K562 (cell line): ENCODE measurements at regions not wholly inside any gene's neighbourhood (a gene's known extent, or its start where the extent isn't known, plus 50 kb on each side); places are given as distances from the start of the nearest gene placed in this dataset.
A peak's percentile ranks its signal among the peaks of the same experiment; 100 is the strongest.

Experiments used
- BCOR ChIP-seq: fragments of 450-650 bp; IDR thresholded peaks from 2 replicates; pipeline ENCODE4 v1.6.1; 2016
- DNMT1 ChIP-seq: fragments of 450-650 bp; IDR thresholded peaks from 2 replicates; pipeline ENCODE4 v1.6.1; 2016; ENCODE audit warnings: antibody characterized with exemption, mild to moderate bottlenecking
- FOXA3 ChIP-seq, 2 experiments: fragments of 450-650 bp in 1 of 2; sonication (generic) in 1 of 2; formaldehyde crosslinking; IDR thresholded peaks in 1 of 2; conservative IDR thresholded peaks in 1 of 2; 2 replicates each; pipeline versions ENCODE4 v1.4.0 to v1.8.0; 2020 to 2022; ENCODE audit warnings: mild to moderate bottlenecking in 2 of 2, missing genetic modification reagents in 1 of 2
- FUS ChIP-seq: fragments of 200-400 bp; formaldehyde crosslinking; optimal IDR thresholded peaks from 2 replicates; pipeline ENCODE3; 2017; ENCODE audit warnings: low read depth, low read length
- GATAD2A ChIP-seq: fragments of 450-650 bp; IDR thresholded peaks from 2 replicates; pipeline ENCODE4 v1.6.1; 2017
- GTF2E2 ChIP-seq: fragments of 200-800 bp; sonication (Bioruptor generic); IDR thresholded peaks from 2 replicates; pipeline ENCODE4 v1.6.1; 2016; ENCODE audit warnings: missing genetic modification characterization, missing compliant biosample characterization
- JUNB ChIP-seq: fragments of 450-650 bp; formaldehyde crosslinking; conservative IDR thresholded peaks from 2 replicates; pipeline ENCODE4 v1.4.0; 2020; ENCODE audit warnings: mild to moderate bottlenecking
- RBBP5 ChIP-seq: fragments of 200-600 bp; sonication (generic); IDR thresholded peaks from 2 replicates; pipeline ENCODE4 v1.6.1; 2012; ENCODE audit warnings: borderline replicate concordance, mild to moderate bottlenecking, low read length, control low read depth, inconsistent platforms; ENCODE audit not compliant: insufficient read depth, poor library complexity, severe bottlenecking
- SLC30A9 ChIP-seq: fragments of 250-450 bp; sonication (Bioruptor Pico); IDR thresholded peaks from 2 replicates; pipeline ENCODE4 v1.8.0; 2022; ENCODE audit warnings: mild to moderate bottlenecking, moderate library complexity
- STAT6 ChIP-seq: sonication (generic); formaldehyde crosslinking; IDR thresholded peaks from 2 replicates; pipeline ENCODE4 v1.8.1; 2023; ENCODE audit warnings: mild to moderate bottlenecking, missing genetic modification reagents
- TCF7L2 ChIP-seq: fragments of 150-350 bp; IDR thresholded peaks from 2 replicates; pipeline ENCODE4 v1.6.1; 2016; ENCODE audit warnings: low read depth, mild to moderate bottlenecking, low read length, moderate library complexity
- TSC22D4 ChIP-seq: fragments of 450-650 bp; IDR thresholded peaks from 2 replicates; pipeline ENCODE4 v1.6.1; 2016; ENCODE audit warnings: missing genetic modification characterization, missing biosample characterization, control low read depth
- ZBTB34 ChIP-seq: fragments of 250-450 bp; sonication (Bioruptor Pico); IDR thresholded peaks from 2 replicates; pipeline ENCODE4 v1.8.0; 2021; ENCODE audit warnings: mild to moderate bottlenecking, moderate library complexity
- ZBTB8A ChIP-seq: fragments of 450-650 bp; IDR thresholded peaks from 2 replicates; pipeline ENCODE4 v1.6.1; 2018; ENCODE audit warnings: mild to moderate bottlenecking, moderate library complexity; ENCODE audit not compliant: partially characterized antibody
- ZNF184 ChIP-seq: sonication (generic); formaldehyde crosslinking; IDR thresholded peaks from 2 replicates; pipeline ENCODE4 v1.5.0; 2020; ENCODE audit warnings: missing genetic modification reagents
- TF ChIP-seq, protein P1 (sequence below): fragments of 250-450 bp; sonication (Bioruptor Pico); IDR thresholded peaks from 2 replicates; pipeline ENCODE4 v1.8.0; 2021; ENCODE audit warnings: moderate library complexity, mild to moderate bottlenecking, inconsistent platforms
- TF ChIP-seq, protein P2 (sequence below): fragments of 450-650 bp; IDR thresholded peaks from 2 replicates; pipeline ENCODE4 v1.6.1; 2016; ENCODE audit warnings: antibody characterized with exemption

DNA sequence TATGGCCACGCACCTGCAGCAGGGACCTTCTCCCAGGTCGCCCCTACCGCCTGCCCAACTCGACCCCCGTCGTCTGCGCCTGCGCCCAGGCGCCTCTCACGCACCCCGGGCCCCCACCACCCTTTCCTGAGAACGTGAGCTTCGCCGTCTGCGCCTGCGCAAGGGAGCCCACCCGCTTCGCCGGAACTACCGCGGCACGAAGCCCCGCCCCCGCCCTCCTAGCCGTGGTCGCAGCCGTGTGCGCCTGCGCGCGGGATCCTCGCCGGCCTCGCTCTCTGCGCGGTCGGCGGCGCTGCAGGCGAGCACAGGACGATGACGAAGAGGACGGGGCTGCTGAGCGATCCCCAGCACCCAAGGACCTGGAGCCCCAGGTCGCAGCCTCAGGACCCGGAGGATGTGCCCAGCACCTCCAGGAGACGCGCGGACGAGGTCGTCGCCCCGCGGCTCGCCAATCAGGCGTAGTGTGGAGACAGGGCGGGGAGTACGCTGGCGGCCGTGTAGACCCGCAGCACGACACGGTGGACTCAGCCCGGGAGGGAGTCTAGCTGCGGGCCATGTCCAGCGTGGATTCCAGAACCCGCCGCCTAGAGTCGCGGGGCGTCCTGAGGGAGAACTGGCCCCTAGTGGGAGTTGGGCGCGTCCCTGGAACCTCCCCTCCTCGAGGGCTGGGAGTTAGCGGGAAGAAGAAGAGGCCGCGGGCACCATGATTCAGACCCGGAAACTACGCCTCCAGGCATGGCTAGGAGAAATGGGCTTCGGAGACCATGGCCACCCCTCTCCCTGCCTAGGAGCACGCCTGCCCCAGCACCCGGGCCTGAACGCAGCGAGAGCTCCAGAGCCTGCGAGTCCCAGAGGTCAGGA is 1120.8 kb upstream of the TMEM132C start (continued):
- TF ChIP-seq STAT6, result no peak
- TF ChIP-seq, protein P1, sequence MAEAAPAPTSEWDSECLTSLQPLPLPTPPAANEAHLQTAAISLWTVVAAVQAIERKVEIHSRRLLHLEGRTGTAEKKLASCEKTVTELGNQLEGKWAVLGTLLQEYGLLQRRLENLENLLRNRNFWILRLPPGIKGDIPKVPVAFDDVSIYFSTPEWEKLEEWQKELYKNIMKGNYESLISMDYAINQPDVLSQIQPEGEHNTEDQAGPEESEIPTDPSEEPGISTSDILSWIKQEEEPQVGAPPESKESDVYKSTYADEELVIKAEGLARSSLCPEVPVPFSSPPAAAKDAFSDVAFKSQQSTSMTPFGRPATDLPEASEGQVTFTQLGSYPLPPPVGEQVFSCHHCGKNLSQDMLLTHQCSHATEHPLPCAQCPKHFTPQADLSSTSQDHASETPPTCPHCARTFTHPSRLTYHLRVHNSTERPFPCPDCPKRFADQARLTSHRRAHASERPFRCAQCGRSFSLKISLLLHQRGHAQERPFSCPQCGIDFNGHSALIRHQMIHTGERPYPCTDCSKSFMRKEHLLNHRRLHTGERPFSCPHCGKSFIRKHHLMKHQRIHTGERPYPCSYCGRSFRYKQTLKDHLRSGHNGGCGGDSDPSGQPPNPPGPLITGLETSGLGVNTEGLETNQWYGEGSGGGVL (CRISPR knock-in tag), result no peak
- no peak for TF ChIP-seq JUNB (CRISPR knock-in tag)
- no peak for TF ChIP-seq FOXA3 (CRISPR knock-in tag; conservative IDR thresholded peaks at IDR 0.05 in 1 of 2, IDR thresholded peaks at IDR 0.05 in 1 of 2)
- no peak for TF ChIP-seq ZBTB34 (CRISPR knock-in tag)
- no peak for TF ChIP-seq ZBTB8A
- no peak for TF ChIP-seq ZNF184
- TF ChIP-seq TCF7L2, result no peak
- peak; percentile 68; the same call in 1 of the 2 replicates for TF ChIP-seq GTF2E2 (tag)
- TF ChIP-seq SLC30A9 (CRISPR knock-in tag), result no peak
- TF ChIP-seq FUS, result no peak
- no peak for TF ChIP-seq DNMT1
- TF ChIP-seq TSC22D4 (tag), result no peak
- no peak for TF ChIP-seq GATAD2A
- peak; percentile 41 for TF ChIP-seq RBBP5
- TF ChIP-seq BCOR, result no peak
- TF ChIP-seq, protein P2, sequence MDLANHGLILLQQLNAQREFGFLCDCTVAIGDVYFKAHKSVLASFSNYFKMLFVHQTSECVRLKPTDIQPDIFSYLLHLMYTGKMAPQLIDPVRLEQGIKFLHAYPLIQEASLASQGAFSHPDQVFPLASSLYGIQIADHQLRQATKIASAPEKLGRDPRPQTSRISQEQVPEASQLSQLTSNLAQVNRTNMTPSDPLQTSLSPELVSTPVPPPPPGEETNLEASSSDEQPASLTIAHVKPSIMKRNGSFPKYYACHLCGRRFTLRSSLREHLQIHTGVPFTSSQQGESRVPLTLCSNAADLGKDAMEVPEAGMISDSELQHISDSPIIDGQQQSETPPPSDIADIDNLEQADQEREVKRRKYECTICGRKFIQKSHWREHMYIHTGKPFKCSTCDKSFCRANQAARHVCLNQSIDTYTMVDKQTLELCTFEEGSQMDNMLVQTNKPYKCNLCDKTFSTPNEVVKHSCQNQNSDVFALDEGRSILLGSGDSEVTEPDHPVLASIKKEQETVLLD, result peak; percentile 82
